Mesothelial cell of epicardium (in vitro differentiated cells): ENCODE measurements at regions not wholly inside any gene's neighbourhood (a gene's known extent, or its start where the extent isn't known, plus 50 kb on each side); places are given as distances from the start of the nearest gene placed in this dataset.
"Not testable (repeated sequence)": the region's sequence is repeated elsewhere in the genome, so short reads cannot be mapped to it uniquely, and the experiment has no call there.

Experiments
- DNase-seq, 2 experiments: peaks; one replicate each; pipeline ENCODE4 v3.0.0; 2021; ENCODE audit warnings: low spot score in 2 of 2; ENCODE audit not compliant: unreplicated experiment in 2 of 2
- H3K27ac Mint-ChIP-seq: 2 replicates; pipeline ENCODE4 v1.8.0; 2021; ENCODE audit warnings: mixed read lengths
- H3K27me3 Mint-ChIP-seq: 2 replicates; pipeline ENCODE4 v1.8.0; 2021; ENCODE audit warnings: low read depth, mixed read lengths
- H3K36me3 Mint-ChIP-seq: 2 replicates; pipeline ENCODE4 v1.8.0; 2021; ENCODE audit warnings: mixed read lengths
- H3K4me1 Mint-ChIP-seq: 2 replicates; pipeline ENCODE4 v1.8.0; 2021; ENCODE audit warnings: mixed read lengths
- H3K4me3 Mint-ChIP-seq: 2 replicates; pipeline ENCODE4 v1.8.0; 2021; ENCODE audit warnings: mild to moderate bottlenecking, moderate library complexity, mixed read lengths
- H3K9me3 Mint-ChIP-seq: 2 replicates; pipeline ENCODE4 v1.8.0; 2021; ENCODE audit warnings: mixed read lengths
- CTCF ChIP-seq: fragments of 200-600 bp; sonication (generic); IDR thresholded peaks from one replicate; pipeline ENCODE4 v1.5.0; 2021; ENCODE audit warnings: antibody characterized with exemption; ENCODE audit not compliant: unreplicated experiment

- TF ChIP-seq CTCF = no peak
- no peaks in the 10 kb centered on the region for H3K4me1 Mint-ChIP-seq
- H3K27me3 Mint-ChIP-seq = no peaks in the 10 kb centered on the region
- H3K4me3 Mint-ChIP-seq = no peak overlapping the region
- no peaks in the 10 kb centered on the region for H3K9me3 Mint-ChIP-seq
- no peak for DNase-seq
- H3K27ac Mint-ChIP-seq = no peak overlapping the region
- H3K36me3 Mint-ChIP-seq = no peaks in the 10 kb centered on the region
These were observed 143.8 kb downstream of the DUSP10 start for GRCh38 chr1:221598122-221598521.

GRCh38 chr1:221601166-221601565 lies 140.7 kb downstream of the DUSP10 start:
- Mint-ChIP-seq H3K36me3 (no peaks in the 10 kb centered on the region), H3K9me3 (no peaks in the 10 kb centered on the region), H3K27ac (no peak overlapping the region), H3K27me3 (no peaks in the 10 kb centered on the region), H3K4me1 (peaks cover 3% of the 10 kb centered on the region), H3K4me3 (no peak overlapping the region)
- no peak for TF ChIP-seq CTCF
- no peak for DNase-seq

GRCh38 chr1:221602830-221603229 lies 139.1 kb downstream of the DUSP10 start:
- H3K36me3 Mint-ChIP-seq = no peaks in the 10 kb centered on the region
- H3K27me3 Mint-ChIP-seq = no peaks in the 10 kb centered on the region
- H3K4me1 Mint-ChIP-seq = peaks cover 4% of the 10 kb centered on the region
- no peak overlapping the region for H3K4me3 Mint-ChIP-seq
- TF ChIP-seq CTCF = no peak
- DNase-seq = no peak
- H3K9me3 Mint-ChIP-seq = peaks cover 1% of the 10 kb centered on the region
- no peak overlapping the region for H3K27ac Mint-ChIP-seq

GRCh38 chr1:221604390-221604789 lies 137.5 kb downstream of the DUSP10 start:
- not testable (repeated sequence) for H3K27ac Mint-ChIP-seq, H3K4me1 Mint-ChIP-seq, H3K27me3 Mint-ChIP-seq, H3K4me3 Mint-ChIP-seq, H3K36me3 Mint-ChIP-seq, H3K9me3 Mint-ChIP-seq, DNase-seq

GRCh38 chr1:221604948-221605347 lies 136.9 kb downstream of the DUSP10 start:
- Mint-ChIP-seq H3K27ac (no peak overlapping the region), H3K36me3 (no peaks in the 10 kb centered on the region), H3K27me3 (no peaks in the 10 kb centered on the region), H3K4me3 (no peak overlapping the region), H3K4me1 (peaks cover 4% of the 10 kb centered on the region), H3K9me3 (peaks cover 4% of the 10 kb centered on the region)
- no peak for DNase-seq
- no peak for TF ChIP-seq CTCF

GRCh38 chr1:221605569-221605968 lies 136.3 kb downstream of the DUSP10 start:
- Mint-ChIP-seq H3K36me3 (no peaks in the 10 kb centered on the region), H3K27ac (no peak overlapping the region), H3K27me3 (no peaks in the 10 kb centered on the region), H3K4me3 (no peak overlapping the region), H3K9me3 (peaks cover 4% of the 10 kb centered on the region), H3K4me1 (peaks cover 4% of the 10 kb centered on the region)
- no peak for DNase-seq
- no peak for TF ChIP-seq CTCF
